B cell (primary cell): ENCODE measurements at regions not wholly inside any gene's neighbourhood (a gene's known extent, or its start where the extent isn't known, plus 50 kb on each side); places are given as distances from the start of the nearest gene placed in this dataset.

Source experiments
- ATAC-seq: fragments of 200-7000 bp; cut with Tn5 transposase; one replicate; pipeline ENCODE4 v1.10.0; 2021; ENCODE audit warnings: low read depth, mild to moderate bottlenecking, moderate number of reproducible peaks, moderate library complexity
- CTCF ChIA-PET: fragments of 350-600 bp; sonication (Branson Sonifier 250); formaldehyde crosslinking; loops from one replicate; lab custom pipeline; 2021; ENCODE audit warnings: antibody characterized with exemption, inconsistent platforms; lab: Charles Lee
- POLR2A ChIA-PET: fragments of 350-600 bp; sonication (Branson Sonifier 250); formaldehyde crosslinking; loops from one replicate; lab custom pipeline; 2021; ENCODE audit warnings: antibody characterized with exemption; lab: Charles Lee
- DNase-seq: peaks from one replicate; pipeline ENCODE4 v3.0.0; 2013
- H2AFZ ChIP-seq: 2 replicates; pipeline ENCODE4 v1.6.1; 2012; ENCODE audit warnings: mild to moderate bottlenecking, low read depth, low read length; ENCODE audit not compliant: insufficient read depth, poor library complexity, severe bottlenecking
- H3K27ac ChIP-seq, 2 donors: 1 replicate in 1 of 2; 2 replicates in 1 of 2; pipeline ENCODE4 v1.5.1; 2012 to 2013; ENCODE audit warnings: low read length in 2 of 2, mild to moderate bottlenecking in 2 of 2, moderate library complexity in 1 of 2
- H3K27me3 ChIP-seq, 4 experiments: fragments of 200-600 bp in 1 of 4; sonication (generic) in 1 of 4; replicated peaks in 1 of 4; 1 replicate in 2 of 4; 2 replicates in 2 of 4; pipeline versions ENCODE4 v1.6.1 to v1.7.0; 2013 to 2016; ENCODE audit warnings: low read length in 3 of 4, mild to moderate bottlenecking in 2 of 4, mixed read lengths in 1 of 4, moderate library complexity in 1 of 4; ENCODE audit not compliant: insufficient read depth in 4 of 4, control insufficient read depth in 3 of 4; ENCODE audit errors: control extremely low read depth in 1 of 4
- H3K36me3 ChIP-seq, 2 experiments: replicated peaks in 1 of 2; 1 replicate in 1 of 2; 2 replicates in 1 of 2; pipeline versions ENCODE4 v1.6.1 to v1.7.1; 2013; ENCODE audit warnings: low read length in 1 of 2; ENCODE audit not compliant: insufficient read depth in 2 of 2, control insufficient read depth in 1 of 2; ENCODE audit errors: control extremely low read depth in 1 of 2, extremely low read depth in 1 of 2
- H3K4me1 ChIP-seq, 2 donors: fragments of 200-600 bp in 1 of 2; sonication (generic) in 1 of 2; 1 replicate in 1 of 2; 2 replicates in 1 of 2; pipeline versions ENCODE4 v1.5.1 to v1.6.1; 2013 to 2017; ENCODE audit warnings: low read length in 2 of 2; ENCODE audit not compliant: control insufficient read depth in 2 of 2, insufficient read depth in 2 of 2
- H3K4me2 ChIP-seq: replicated peaks from 2 replicates; pipeline ENCODE3; 2012; ENCODE audit warnings: mild to moderate bottlenecking, low read depth, low read length; ENCODE audit not compliant: poor library complexity, severe bottlenecking
- H3K4me3 ChIP-seq, 5 experiments: fragments of 200-600 bp in 1 of 5; sonication (generic) in 1 of 5; 1 replicate in 3 of 5; 2 replicates in 2 of 5; pipeline versions ENCODE4 v1.5.1 to v1.7.0; 2011 to 2016; ENCODE audit warnings: low read length in 4 of 5, mild to moderate bottlenecking in 4 of 5, low read depth in 2 of 5, control low read depth in 1 of 5, moderate library complexity in 1 of 5; ENCODE audit not compliant: insufficient read depth in 1 of 5; ENCODE audit errors: control extremely low read depth in 1 of 5, extremely low read depth in 1 of 5
- H3K79me2 ChIP-seq: fragments of 200-600 bp; sonication (generic); one replicate; pipeline ENCODE4 v1.6.0; 2016; ENCODE audit warnings: low read length; ENCODE audit not compliant: control insufficient read depth, insufficient read depth
- H3K9ac ChIP-seq: fragments of 200-600 bp; sonication (generic); 2 replicates; pipeline ENCODE4 v1.6.1; 2017; ENCODE audit warnings: mild to moderate bottlenecking, low read length, moderate library complexity
- H3K9me3 ChIP-seq, 3 donors: one replicate each; pipeline versions ENCODE4 v1.6.1 to v1.7.1; 2013; ENCODE audit warnings: low read length in 2 of 3; ENCODE audit not compliant: control insufficient read depth in 2 of 3, insufficient read depth in 1 of 3; ENCODE audit errors: control extremely low read depth in 1 of 3
- H4K20me1 ChIP-seq: 2 replicates; pipeline ENCODE4 v1.6.0; 2012; ENCODE audit warnings: mild to moderate bottlenecking, low read length; ENCODE audit not compliant: insufficient read depth, control insufficient read depth, poor library complexity, severe bottlenecking
- H3K27ac Mint-ChIP-seq: one replicate; pipeline ENCODE4 v1.8.0; 2021; ENCODE audit warnings: mixed read lengths
- H3K27me3 Mint-ChIP-seq: one replicate; pipeline ENCODE4 v1.8.0; 2021; ENCODE audit warnings: mixed read lengths
- H3K4me1 Mint-ChIP-seq: one replicate; pipeline ENCODE4 v1.8.0; 2021; ENCODE audit warnings: mixed read lengths
- H3K4me3 Mint-ChIP-seq: one replicate; pipeline ENCODE4 v1.8.0; 2021; ENCODE audit warnings: mixed read lengths
- H3K9me3 Mint-ChIP-seq: one replicate; pipeline ENCODE4 v1.8.0; 2022; ENCODE audit warnings: mixed read lengths; ENCODE audit not compliant: insufficient read depth
- EZH2 ChIP-seq: IDR thresholded peaks from 2 replicates; pipeline ENCODE4 v1.6.1; 2012; ENCODE audit warnings: borderline replicate concordance, low read depth, mild to moderate bottlenecking, moderate library complexity, low read length; ENCODE audit not compliant: insufficient read depth, poor library complexity, severe bottlenecking
- WGBS: methylation state at CpG from one replicate; pipeline ENCODE4 v1.1.5; 2013; ENCODE audit warnings: missing lambda C conversion rate; ENCODE audit not compliant: insufficient coverage; 5-methylcytosine and 5-hydroxymethylcytosine counted together
- intact Hi-C: fragments of 100-400 bp; cut with micrococcal nuclease; formaldehyde crosslinking; loops from one replicate; pipeline ENCODE4 v1.10.0; 2022
- TF ChIP-seq, protein P1 (sequence below): fragments of 200-600 bp; IDR thresholded peaks from one replicate; pipeline ENCODE4 v1.8.0; 2022; ENCODE audit warnings: antibody characterized with exemption, mild to moderate bottlenecking

DNA sequence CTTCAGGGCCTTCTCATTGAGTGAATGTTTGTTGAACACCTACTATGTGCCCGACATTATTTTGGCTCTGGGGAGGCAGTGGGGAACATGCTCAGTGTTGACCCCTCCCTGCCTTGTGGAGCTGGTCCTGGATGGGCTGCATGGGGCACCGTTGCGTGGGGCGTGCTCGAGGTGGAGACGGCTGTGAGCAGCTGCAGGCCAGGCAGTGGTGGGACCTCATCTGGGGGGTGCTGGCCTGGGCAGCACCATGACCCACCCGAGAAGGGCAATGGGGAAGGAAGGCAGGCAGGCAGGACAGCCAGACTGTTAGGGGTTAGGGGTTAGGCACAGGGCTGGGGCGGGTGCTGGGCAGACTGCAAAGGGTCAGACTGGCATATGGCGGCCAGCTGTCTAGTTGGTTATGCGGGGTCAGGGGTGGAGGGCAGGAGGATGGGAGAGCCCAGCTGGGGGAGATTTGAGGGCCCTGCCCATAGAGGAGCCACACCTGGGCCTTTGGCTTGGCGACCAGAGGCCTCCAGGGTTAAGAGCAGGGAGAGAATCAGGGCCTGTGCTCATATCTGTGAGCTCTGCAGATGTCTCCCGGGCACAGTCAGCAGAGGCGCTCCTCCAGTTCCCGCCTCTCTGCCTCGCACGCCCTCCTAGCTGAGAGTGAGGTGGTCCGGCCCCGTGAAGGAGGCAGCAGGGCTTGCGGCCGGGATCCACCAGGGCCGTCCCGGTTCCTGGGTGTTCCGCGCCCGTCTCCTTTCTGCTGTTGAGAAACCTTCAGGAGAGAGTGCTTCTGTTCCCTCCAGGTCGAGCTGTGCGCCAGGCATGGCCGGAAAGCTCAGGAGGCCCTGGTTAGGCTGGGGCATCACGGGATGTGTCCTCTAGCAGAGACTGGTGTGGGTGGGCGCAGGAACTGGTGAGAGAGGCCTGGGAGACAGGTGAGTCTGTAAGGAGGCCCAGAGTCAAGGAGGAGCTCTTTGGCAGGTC, 73.3 kb downstream of the RGS12 start:
- POLR2A ChIA-PET, result interaction anchor here (0.5 kb wide), 1 partner anchor 28 kb away, joined by 4 read pairs; no protein-coding TSS in a partner anchor
- ATAC-seq, result no peak

More for the DNA sequence above, 73.3 kb downstream of the RGS12 start:
- H3K27me3 Mint-ChIP-seq, result peaks cover 4% of the 10 kb centered on the region
- Histone ChIP-seq H3K4me2 (no peak overlapping the region), H3K27me3 (peaks cover 0 to 21% (median 3%) of the 10 kb centered on the region in 4 experiments), H3K79me2 (no peaks in the 10 kb centered on the region), H3K27ac (no peak overlapping the region), H3K36me3 (no peaks in the 10 kb centered on the region), H3K9ac (no peak overlapping the region), H3K9me3 (peaks cover 0 to 2% (median 0%) of the 10 kb centered on the region in 3 donors), H3K4me1 (peaks cover 13 to 17% of the 10 kb centered on the region in 2 donors), H3K4me3 (no peak overlapping the region), H2AFZ (no peak overlapping the region), H4K20me1 (no peaks in the 10 kb centered on the region)
- TF ChIP-seq, protein P1, sequence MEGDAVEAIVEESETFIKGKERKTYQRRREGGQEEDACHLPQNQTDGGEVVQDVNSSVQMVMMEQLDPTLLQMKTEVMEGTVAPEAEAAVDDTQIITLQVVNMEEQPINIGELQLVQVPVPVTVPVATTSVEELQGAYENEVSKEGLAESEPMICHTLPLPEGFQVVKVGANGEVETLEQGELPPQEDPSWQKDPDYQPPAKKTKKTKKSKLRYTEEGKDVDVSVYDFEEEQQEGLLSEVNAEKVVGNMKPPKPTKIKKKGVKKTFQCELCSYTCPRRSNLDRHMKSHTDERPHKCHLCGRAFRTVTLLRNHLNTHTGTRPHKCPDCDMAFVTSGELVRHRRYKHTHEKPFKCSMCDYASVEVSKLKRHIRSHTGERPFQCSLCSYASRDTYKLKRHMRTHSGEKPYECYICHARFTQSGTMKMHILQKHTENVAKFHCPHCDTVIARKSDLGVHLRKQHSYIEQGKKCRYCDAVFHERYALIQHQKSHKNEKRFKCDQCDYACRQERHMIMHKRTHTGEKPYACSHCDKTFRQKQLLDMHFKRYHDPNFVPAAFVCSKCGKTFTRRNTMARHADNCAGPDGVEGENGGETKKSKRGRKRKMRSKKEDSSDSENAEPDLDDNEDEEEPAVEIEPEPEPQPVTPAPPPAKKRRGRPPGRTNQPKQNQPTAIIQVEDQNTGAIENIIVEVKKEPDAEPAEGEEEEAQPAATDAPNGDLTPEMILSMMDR, result no peak
- no peak for TF ChIP-seq EZH2
- CTCF ChIA-PET, result interaction anchor here (1.4 to 1.6 kb wide), 2 partner anchors 10 to 20 kb away, joined by 3 to 5 read pairs; no protein-coding TSS in a partner anchor
- H3K4me1 Mint-ChIP-seq, result peaks cover 15% of the 10 kb centered on the region
- 95% methylated on average over 30 of the region's 30 CpGs for WGBS
- intact Hi-C loops, result no loop called here
- H3K27ac Mint-ChIP-seq, result no peak overlapping the region
- no peaks in the 10 kb centered on the region for H3K9me3 Mint-ChIP-seq
- no peak for DNase-seq
- H3K4me3 Mint-ChIP-seq, result no peak overlapping the region
